SK-N-SH (cell line): ENCODE measurements at regions not wholly inside any gene's neighbourhood (a gene's known extent, or its start where the extent isn't known, plus 50 kb on each side); places are given as distances from the start of the nearest gene placed in this dataset.

ENCODE experiments used
- CTCF ChIA-PET: fragments of 300-600, 350-600 bp; formaldehyde crosslinking; extraction: SDS; loops from one replicate; lab custom pipeline; 2021; lab: Yijun Ruan, JAX
- POLR2A ChIA-PET: fragments of 350-600 bp; sonication (Branson Sonifier 250); formaldehyde crosslinking; extraction: SDS; loops from one replicate; lab custom pipeline; 2020; ENCODE audit warnings: antibody characterized with exemption, inconsistent platforms; lab: Yijun Ruan, JAX
- DNase-seq: peaks from one replicate; pipeline ENCODE4 v3.0.0; 2012
- H2AFZ ChIP-seq: fragments of 200-600 bp; sonication (generic); 2 replicates; pipeline ENCODE4 v1.8.1; 2016; ENCODE audit warnings: antibody characterized with exemption, mild to moderate bottlenecking, low read depth
- H3F3A ChIP-seq: fragments of 200-600 bp; sonication (generic); replicated peaks from 2 replicates; pipeline ENCODE3; 2016; ENCODE audit warnings: antibody characterized with exemption, mild to moderate bottlenecking; ENCODE audit not compliant: insufficient read depth
- H3K27ac ChIP-seq, 2 experiments: fragments of 200-500 bp in 1 of 2; fragments of 200-600 bp in 1 of 2; sonication (Bioruptor generic) in 1 of 2; sonication (generic), shearing (Covaris generic) in 1 of 2; 2 replicates each; pipeline versions ENCODE4 v1.5.1 to v1.6.1; 2014 to 2016; ENCODE audit warnings: low read depth in 2 of 2, inconsistent platforms in 1 of 2, low read length in 1 of 2, mild to moderate bottlenecking in 1 of 2, mixed read lengths in 1 of 2
- H3K27me3 ChIP-seq: fragments of 200-600 bp; sonication (generic), shearing (Covaris generic); 2 replicates; pipeline ENCODE4 v1.6.1; 2016; ENCODE audit warnings: mixed run types; ENCODE audit not compliant: insufficient read depth
- H3K36me3 ChIP-seq, 2 experiments: fragments of 200-500 bp in 1 of 2; fragments of 200-600 bp in 1 of 2; sonication (Bioruptor generic) in 1 of 2; sonication (generic) in 1 of 2; replicated peaks in 1 of 2; 2 replicates each; pipeline versions ENCODE3 to v1.5.1; 2014 to 2016; ENCODE audit warnings: low read length in 1 of 2, mild to moderate bottlenecking in 1 of 2; ENCODE audit not compliant: insufficient read depth in 2 of 2, control insufficient read depth in 1 of 2
- H3K4me1 ChIP-seq, 2 experiments: fragments of 200-500 bp in 1 of 2; fragments of 200-600 bp in 1 of 2; sonication (Bioruptor generic) in 1 of 2; sonication (generic), shearing (Covaris generic) in 1 of 2; 2 replicates each; pipeline versions ENCODE4 v1.5.1 to v1.6.1; 2014 to 2016; ENCODE audit warnings: low read depth in 1 of 2, low read length in 1 of 2, mixed run types in 1 of 2; ENCODE audit not compliant: insufficient read depth in 2 of 2, control insufficient read depth in 1 of 2
- H3K4me2 ChIP-seq: fragments of 200-600 bp; sonication (generic), shearing (Covaris generic); 2 replicates; pipeline ENCODE4 v1.6.1; 2017; ENCODE audit warnings: mixed run types
- H3K4me3 ChIP-seq, 2 experiments: fragments of 200-500 bp in 1 of 2; fragments of 200-600 bp in 1 of 2; sonication (Bioruptor generic) in 1 of 2; sonication (generic), shearing (Covaris generic) in 1 of 2; 2 replicates each; pipeline versions ENCODE4 v1.5.1 to v1.8.1; 2014 to 2016; ENCODE audit warnings: low read depth in 2 of 2, inconsistent platforms in 1 of 2, low read length in 1 of 2, mild to moderate bottlenecking in 1 of 2, mixed read lengths in 1 of 2, moderate library complexity in 1 of 2
- H3K79me2 ChIP-seq: fragments of 200-600 bp; sonication (generic); 2 replicates; pipeline ENCODE4 v1.8.1; 2017; ENCODE audit warnings: mild to moderate bottlenecking; ENCODE audit not compliant: insufficient read depth
- H3K9ac ChIP-seq: fragments of 200-600 bp; sonication (generic); 2 replicates; pipeline ENCODE4 v1.6.1; 2017; ENCODE audit warnings: mixed run types
- H3K9me2 ChIP-seq: fragments of 200-600 bp; sonication (generic); 2 replicates; pipeline ENCODE4 v1.6.1; 2017; ENCODE audit warnings: mixed run types
- H3K9me3 ChIP-seq: fragments of 200-600 bp; sonication (generic); 2 replicates; pipeline ENCODE4 v1.6.1; 2017; ENCODE audit warnings: mixed run types, mild to moderate bottlenecking, moderate library complexity
- H4K20me1 ChIP-seq: fragments of 200-600 bp; sonication (generic); 2 replicates; pipeline ENCODE4 v1.6.1; 2017; ENCODE audit warnings: mild to moderate bottlenecking, mixed run types; ENCODE audit not compliant: insufficient read depth
- CTCF ChIP-seq: fragments of 200-600 bp; sonication (generic); IDR thresholded peaks from 2 replicates; pipeline ENCODE4 v1.6.1; 2017; ENCODE audit warnings: antibody characterized with exemption, mild to moderate bottlenecking, moderate library complexity
- EP300 ChIP-seq, 2 experiments: IDR thresholded peaks; 2 replicates each; pipeline versions ENCODE4 v1.4.0 to v1.6.1; 2012; ENCODE audit warnings: borderline replicate concordance in 1 of 2, low read depth in 1 of 2, low read length in 1 of 2
- FOSL2 ChIP-seq: IDR thresholded peaks from 2 replicates; pipeline ENCODE4 v1.4.0; 2012; ENCODE audit warnings: low read depth, mild to moderate bottlenecking, moderate library complexity, borderline replicate concordance
- FOXJ3 ChIP-seq: sonication (generic); formaldehyde crosslinking; IDR thresholded peaks from 2 replicates; pipeline ENCODE4 v1.5.1; 2020; ENCODE audit warnings: mild to moderate bottlenecking, missing genetic modification reagents
- FOXM1 ChIP-seq: IDR thresholded peaks from 2 replicates; pipeline ENCODE4 v1.4.0; 2012; ENCODE audit warnings: low read depth, mild to moderate bottlenecking
- GABPA ChIP-seq: IDR thresholded peaks from 2 replicates; pipeline ENCODE4 v1.4.0; 2012; ENCODE audit warnings: low read depth, mild to moderate bottlenecking
- GATA2 ChIP-seq: sonication (generic); formaldehyde crosslinking; IDR thresholded peaks from 2 replicates; pipeline ENCODE4 v1.5.0; 2020; ENCODE audit warnings: mild to moderate bottlenecking, missing genetic modification reagents
- IRF3 ChIP-seq: fragments of 150-350 bp; IDR thresholded peaks from 2 replicates; pipeline ENCODE4 v1.6.1; 2016; ENCODE audit warnings: mild to moderate bottlenecking, low read depth, low read length
- JUND ChIP-seq: IDR thresholded peaks from 2 replicates; pipeline ENCODE4 v1.4.0; 2012
- MAX ChIP-seq: IDR thresholded peaks from 2 replicates; pipeline ENCODE4 v1.4.0; 2012; ENCODE audit warnings: low read depth
- MEF2A ChIP-seq: IDR thresholded peaks from 2 replicates; pipeline ENCODE4 v1.4.0; 2012; ENCODE audit warnings: low read depth, borderline replicate concordance
- POLR2AphosphoS5 ChIP-seq: IDR thresholded peaks from 2 replicates; pipeline ENCODE4 v1.6.1; 2012; ENCODE audit warnings: low read depth, low read length
- RAD21 ChIP-seq: IDR thresholded peaks from 2 replicates; pipeline ENCODE4 v1.6.1; 2012; ENCODE audit warnings: mild to moderate bottlenecking, low read length
- RCOR1 ChIP-seq: fragments of 150-350 bp; IDR thresholded peaks from 2 replicates; pipeline ENCODE4 v1.6.1; 2017; ENCODE audit warnings: antibody characterized with exemption, low read length
- RFX5 ChIP-seq: IDR thresholded peaks from 2 replicates; pipeline ENCODE4 v1.6.1; 2012; ENCODE audit warnings: mild to moderate bottlenecking, improper control_type of control experiment, low read length
- RXRA ChIP-seq: IDR thresholded peaks from 2 replicates; pipeline ENCODE4 v1.4.0; 2012; ENCODE audit warnings: low read depth, mild to moderate bottlenecking, borderline replicate concordance
- SIN3A ChIP-seq: IDR thresholded peaks from 2 replicates; pipeline ENCODE4 v1.6.1; 2012; ENCODE audit warnings: low read depth, mild to moderate bottlenecking, low read length, moderate library complexity, borderline replicate concordance
- TCF12 ChIP-seq: IDR thresholded peaks from 2 replicates; pipeline ENCODE4 v1.4.0; 2012
- TEAD4 ChIP-seq: IDR thresholded peaks from 2 replicates; pipeline ENCODE4 v1.4.0; 2012; ENCODE audit warnings: mild to moderate bottlenecking, borderline replicate concordance; ENCODE audit not compliant: insufficient read depth
- WGBS: methylation state at CpG from one replicate; pipeline ENCODE4 v1.1.6; 2017; ENCODE audit warnings: low lambda C conversion rate; 5-methylcytosine and 5-hydroxymethylcytosine counted together

GRCh38 chr1:38778521-38778920 lies 81.1 kb downstream of the RRAGC start:
- no peak overlapping the region for H3K9ac ChIP-seq
- no peak overlapping the region for H3K27ac ChIP-seq
- no peaks in the 10 kb centered on the region for H4K20me1 ChIP-seq
- CTCF ChIA-PET = interaction anchor here (0.6 kb wide), 1 partner anchor 290 kb away, joined by 4 read pairs; no protein-coding TSS in a partner anchor
- no peaks in the 10 kb centered on the region for H3F3A ChIP-seq
- peaks cover 0 to under 1% of the 10 kb centered on the region in 2 experiments; a peak in 2 of 4 replicates for H3K4me1 ChIP-seq
- no peak overlapping the region for H3K4me2 ChIP-seq
- POLR2A ChIA-PET = no interaction called here
- no peaks in the 10 kb centered on the region for H3K36me3 ChIP-seq
- H3K79me2 ChIP-seq = no peaks in the 10 kb centered on the region
- no peaks in the 10 kb centered on the region for H3K9me2 ChIP-seq
- WGBS = no CpG with 5 or more reads among the region's 1 CpG
- TF ChIP-seq FOXM1 (no peak), JUND (no peak), TEAD4 (no peak), MEF2A (no peak), MAX (no peak)
- no peak overlapping the region for H3K4me3 ChIP-seq
- peaks cover 57% of the 10 kb centered on the region for H3K27me3 ChIP-seq
- H3K9me3 ChIP-seq = no peaks in the 10 kb centered on the region
- no peak overlapping the region for H2AFZ ChIP-seq
- DNase-seq = no peak

GRCh38 chr1:38778051-38778450 lies 81.5 kb downstream of the RRAGC start:
- H3K9me2 ChIP-seq = no peaks in the 10 kb centered on the region
- WGBS = 3% methylated on average over 2 of the region's 2 CpGs
- DNase-seq = no peak
- no peaks in the 10 kb centered on the region for H3K9me3 ChIP-seq
- H3K79me2 ChIP-seq = no peaks in the 10 kb centered on the region
- no peaks in the 10 kb centered on the region for H4K20me1 ChIP-seq
- POLR2A ChIA-PET = no interaction called here
- H3K27me3 ChIP-seq = peaks cover 52% of the 10 kb centered on the region
- no peaks in the 10 kb centered on the region for H3K36me3 ChIP-seq
- TF ChIP-seq IRF3 (no peak), MEF2A (no peak), RFX5 (no peak), GABPA (no peak), SIN3A (no peak), POLR2AphosphoS5 (no peak)
- TF ChIP-seq, all 33 proteins: peak for 0
- Histone ChIP-seq H3K4me1 (no peaks in the 10 kb centered on the region; a peak in 1 of 4 replicates), H3K4me3 (no peak overlapping the region), H3K4me2 (no peak overlapping the region), H3F3A (no peaks in the 10 kb centered on the region), H2AFZ (no peak overlapping the region), H3K27ac (no peak overlapping the region), H3K9ac (no peak overlapping the region)
- CTCF ChIA-PET = interaction anchor here (0.6 kb wide), 2 partner anchors 40 to 289 kb away, joined by 3 to 4 read pairs; no protein-coding TSS in a partner anchor

GRCh38 chr1:38777464-38777957 lies 82.1 kb downstream of the RRAGC start:
- no peaks in the 10 kb centered on the region for H3K9me3 ChIP-seq
- no peak for DNase-seq
- no peaks in the 10 kb centered on the region for H3K9me2 ChIP-seq
- no peak overlapping the region for H3K9ac ChIP-seq
- no peaks in the 10 kb centered on the region for H3K36me3 ChIP-seq
- no peaks in the 10 kb centered on the region for H4K20me1 ChIP-seq
- H3K4me3 ChIP-seq = no peak overlapping the region
- H3K4me1 ChIP-seq = no peaks in the 10 kb centered on the region; a peak in 1 of 4 replicates
- H3K27me3 ChIP-seq = peaks cover 47% of the 10 kb centered on the region
- H3F3A ChIP-seq = no peaks in the 10 kb centered on the region
- H2AFZ ChIP-seq = no peak overlapping the region
- ChIA-PET CTCF (interaction anchor here (0.6 kb wide), 1 partner anchor 41 kb away, joined by 3 read pairs; no protein-coding TSS in a partner anchor), POLR2A (no interaction called here)
- no peaks in the 10 kb centered on the region for H3K79me2 ChIP-seq
- H3K4me2 ChIP-seq = no peak overlapping the region
- WGBS = 8% methylated on average over 6 of the region's 6 CpGs
- H3K27ac ChIP-seq = no peak overlapping the region
- TF ChIP-seq RFX5 (no peak), TCF12 (no peak), SIN3A (no peak), RAD21 (no peak), FOXM1 (no peak), RXRA (no peak), JUND (no peak), GATA2 (CRISPR knock-in tag) (no peak), GABPA (no peak), FOXJ3 (no peak), CTCF (no peak), FOSL2 (no peak), MAX (no peak), RCOR1 (no peak), MEF2A (no peak), EP300 (IDR thresholded peaks at IDR 0.05; ENCODE audit: borderline replicate concordance in 1 of 2, low read depth in 1 of 2, low read length in 1 of 2) (no peak)
